GM12891 (cell line): ENCODE measurements at regions not wholly inside any gene's neighbourhood (a gene's known extent, or its start where the extent isn't known, plus 50 kb on each side); places are given as distances from the start of the nearest gene placed in this dataset.

ENCODE experiments used
- PAX5 ChIP-seq: IDR thresholded peaks from 2 replicates; pipeline ENCODE4 v1.6.1; 2011; ENCODE audit warnings: low read length, moderate library complexity, mild to moderate bottlenecking; ENCODE audit not compliant: insufficient read depth, severe bottlenecking
- POLR2A ChIP-seq: IDR thresholded peaks from 2 replicates; pipeline ENCODE4 v1.6.1; 2011; ENCODE audit warnings: low read depth, low read length, control low read depth
- POLR2AphosphoS5 ChIP-seq: IDR thresholded peaks from 2 replicates; pipeline ENCODE4 v1.6.1; 2011; ENCODE audit warnings: low read depth, low read length, control low read depth
- POU2F2 ChIP-seq: IDR thresholded peaks from 2 replicates; pipeline ENCODE4 v1.6.1; 2011; ENCODE audit warnings: low read depth, mild to moderate bottlenecking, control low read depth, low read length, moderate library complexity
- TAF1 ChIP-seq: IDR thresholded peaks from 2 replicates; pipeline ENCODE4 v1.6.1; 2011; ENCODE audit warnings: low read depth, low read length, control low read depth

GRCh38 chr16:58850678-58851020 is 116.5 kb upstream of the GOT2 start:
- TF ChIP-seq POLR2A: no peak
- TF ChIP-seq POLR2AphosphoS5: no peak
- TF ChIP-seq TAF1: no peak
- no peak for TF ChIP-seq POU2F2
- TF ChIP-seq PAX5: no peak
